A673 (cell line): ENCODE measurements at regions not wholly inside any gene's neighbourhood (a gene's known extent, or its start where the extent isn't known, plus 50 kb on each side); places are given as distances from the start of the nearest gene placed in this dataset.

Experiments
- BruUV-seq: library from RNA; stranded (reverse); fragments of 400-500 nt; replicated peaks from 2 replicates; lab custom pipeline; 2021; lab: Mats Ljungman, UMichigan
- CTCF ChIA-PET: fragments of 300-600 bp; sonication (Branson Sonifier 250); formaldehyde crosslinking; loops from one replicate; lab custom pipeline; 2022; ENCODE audit warnings: antibody characterized with exemption; lab: Charles Lee
- POLR2A ChIA-PET: fragments of 300-600 bp; sonication (Branson Sonifier 250); formaldehyde crosslinking; loops from one replicate; lab custom pipeline; 2022; ENCODE audit warnings: antibody characterized with exemption; ENCODE audit not compliant: low non-redundant PET; lab: Charles Lee
- DNase-seq: peaks from one replicate; pipeline ENCODE4 v3.0.0-alpha.2; 2015; ENCODE audit warnings: low spot score
- H3K27ac ChIP-seq: fragments of 200-600 bp; sonication (generic); 2 replicates; pipeline ENCODE4 v1.5.1; 2016; ENCODE audit warnings: mixed run types, low read depth, mild to moderate bottlenecking, mixed read lengths, antibody characterized with exemption, low read length; ENCODE audit not compliant: poor library complexity, severe bottlenecking
- H3K27me3 ChIP-seq: fragments of 200-600 bp; sonication (generic); replicated peaks from 2 replicates; pipeline ENCODE4 v1.6.1; 2017; ENCODE audit warnings: mixed run types, low read depth, mild to moderate bottlenecking, mixed read lengths, antibody characterized with exemption, low read length; ENCODE audit not compliant: insufficient read depth, poor library complexity
- H3K36me3 ChIP-seq: fragments of 200-600 bp; sonication (generic); 2 replicates; pipeline ENCODE4 v1.6.1; 2016; ENCODE audit warnings: mixed run types, mild to moderate bottlenecking, mixed read lengths, antibody characterized with exemption, low read length; ENCODE audit not compliant: insufficient read depth, poor library complexity, severe bottlenecking
- H3K4me1 ChIP-seq: fragments of 200-600 bp; sonication (generic); 2 replicates; pipeline ENCODE4 v1.6.1; 2017; ENCODE audit warnings: mixed run types, mild to moderate bottlenecking, mixed read lengths, antibody characterized with exemption, low read length; ENCODE audit not compliant: insufficient read depth, poor library complexity, severe bottlenecking
- H3K4me3 ChIP-seq: fragments of 200-600 bp; sonication (generic); 2 replicates; pipeline ENCODE4 v1.5.1; 2016; ENCODE audit warnings: low read depth, mixed run types, mild to moderate bottlenecking, mixed read lengths, low read length; ENCODE audit not compliant: poor library complexity, severe bottlenecking
- H3K9me3 ChIP-seq: fragments of 200-600 bp; sonication (generic); 2 replicates; pipeline ENCODE4 v1.6.1; 2016; ENCODE audit warnings: mixed run types, low read depth, mild to moderate bottlenecking, mixed read lengths, antibody characterized with exemption, low read length; ENCODE audit not compliant: poor library complexity, severe bottlenecking
- CTCF ChIP-seq: fragments of 300-800, 200-600 bp; sonication (generic); conservative IDR thresholded peaks from 2 replicates; pipeline ENCODE4 v1.5.1; 2017; ENCODE audit warnings: low read depth, mild to moderate bottlenecking, antibody characterized with exemption, low read length, moderate library complexity, mixed read lengths
- EZH2 ChIP-seq: fragments of 200-600 bp; sonication (generic); IDR thresholded peaks from 2 replicates; pipeline ENCODE4 v1.6.1; 2017; ENCODE audit warnings: borderline replicate concordance, low read depth, mild to moderate bottlenecking, mixed read lengths, antibody characterized with exemption, low read length; ENCODE audit not compliant: poor library complexity, severe bottlenecking
- intact Hi-C: fragments of 100-400 bp; cut with micrococcal nuclease; formaldehyde crosslinking; loops from one replicate; pipeline ENCODE4 v1.10.0; 2022; ENCODE audit not compliant: unreplicated experiment

GRCh38 chr1:72892461-72892860 lies 610.1 kb upstream of the NEGR1 start:
- peaks cover 8% of the 10 kb centered on the region for H3K4me1 ChIP-seq
- ChIA-PET POLR2A (no interaction called here), CTCF (no interaction called here)
- no TSS peak for BruUV-seq
- H3K36me3 ChIP-seq, result no peaks in the 10 kb centered on the region
- intact Hi-C loops, result no loop called here
- H3K27me3 ChIP-seq, result no peaks in the 10 kb centered on the region
- no peak overlapping the region for H3K4me3 ChIP-seq
- TF ChIP-seq EZH2, result no peak
- TF ChIP-seq CTCF, result no peak
- H3K27ac ChIP-seq, result no peak overlapping the region
- no peak for DNase-seq
- H3K9me3 ChIP-seq, result no peaks in the 10 kb centered on the region

- Histone ChIP-seq H3K27me3 (no peaks in the 10 kb centered on the region), H3K4me3 (no peak overlapping the region), H3K9me3 (no peaks in the 10 kb centered on the region), H3K4me1 (peaks cover 8% of the 10 kb centered on the region), H3K27ac (no peak overlapping the region), H3K36me3 (no peaks in the 10 kb centered on the region)
- intact Hi-C loops, result no loop called here
- BruUV-seq, result no TSS peak
- ChIA-PET POLR2A (no interaction called here), CTCF (no interaction called here)
- DNase-seq, result no peak
- no peak for TF ChIP-seq EZH2
- TF ChIP-seq CTCF, result no peak
Measured at GRCh38 chr1:72891976-72892375, 609.6 kb upstream of the NEGR1 start.

- ChIA-PET CTCF (no interaction called here), POLR2A (no interaction called here)
- Histone ChIP-seq H3K36me3 (no peaks in the 10 kb centered on the region), H3K27ac (no peak overlapping the region), H3K27me3 (no peaks in the 10 kb centered on the region), H3K4me1 (no peaks in the 10 kb centered on the region), H3K9me3 (no peaks in the 10 kb centered on the region), H3K4me3 (no peak overlapping the region)
- no TSS peak for BruUV-seq
- no peak for TF ChIP-seq EZH2
- no peak for TF ChIP-seq CTCF
- intact Hi-C loops, result no loop called here
- no peak for DNase-seq
Measured at GRCh38 chr1:72885841-72886240, 603.5 kb upstream of the NEGR1 start.
